Neural cell (in vitro differentiated cells): ENCODE measurements at regions not wholly inside any gene's neighbourhood (a gene's known extent, or its start where the extent isn't known, plus 50 kb on each side); places are given as distances from the start of the nearest gene placed in this dataset.

ENCODE experiments used
- EP300 ChIP-seq: fragments of 450-650 bp; conservative IDR thresholded peaks from 2 replicates; pipeline ENCODE4 v1.6.1; 2014; ENCODE audit warnings: antibody characterized with exemption, mild to moderate bottlenecking, moderate library complexity; ENCODE audit not compliant: poor library complexity, severe bottlenecking
- EZH2 ChIP-seq: fragments of 200-600, 300-800 bp; shearing (Covaris generic), sonication (generic); IDR thresholded peaks from 2 replicates; pipeline ENCODE4 v1.6.1; 2014; ENCODE audit warnings: antibody characterized with exemption, low read length, borderline replicate concordance, mild to moderate bottlenecking; ENCODE audit not compliant: insufficient read depth, poor library complexity, severe bottlenecking
- POLR2AphosphoS5 ChIP-seq: IDR thresholded peaks from 2 replicates; pipeline ENCODE4 v1.6.1; 2012
- TAF1 ChIP-seq: IDR thresholded peaks from 2 replicates; pipeline ENCODE4 v1.6.1; 2012; ENCODE audit warnings: low read depth

- TF ChIP-seq EZH2: no peak
- no peak for TF ChIP-seq EP300
- TF ChIP-seq POLR2AphosphoS5: no peak
- no peak for TF ChIP-seq TAF1
Measured at GRCh38 chr5:57382655-57383054, 100.0 kb downstream of the ACTBL2 start.
